ENCODE measurements at regions not wholly inside any gene's neighbourhood (a gene's known extent, or its start where the extent isn't known, plus 50 kb on each side); places are given as distances from the start of the nearest gene placed in this dataset.

GRCh38 chr2:228312172-228312571 lies 130.7 kb upstream of the SPHKAP start:
- intact Hi-C loops (cut with DNase I) = no loop called here
- no peaks in the 10 kb centered on the region for H3K4me1 ChIP-seq
- no peak for DNase-seq (ENCODE audit: extremely low spot score in 2 of 2)
- H3K9me3 ChIP-seq = no peaks in the 10 kb centered on the region
- no peak overlapping the region for H3K4me3 ChIP-seq
- no peaks in the 10 kb centered on the region for H3K27me3 ChIP-seq
- no peaks in the 10 kb centered on the region for H3K36me3 ChIP-seq
- no peak overlapping the region for H3K27ac ChIP-seq
- TF ChIP-seq POLR2AphosphoS5 (IDR thresholded peaks at IDR 0.05; ENCODE audit: insufficient read depth in 1 of 2, low read depth in 1 of 2) = no peak
- TF ChIP-seq CTCF (IDR thresholded peaks at IDR 0.05) = no peak
- TF ChIP-seq POLR2A (IDR thresholded peaks at IDR 0.05) = no peak

- Histone ChIP-seq H3K27ac (no peak overlapping the region), H3K4me1 (no peaks in the 10 kb centered on the region), H3K9me3 (no peaks in the 10 kb centered on the region), H3K27me3 (no peaks in the 10 kb centered on the region), H3K4me3 (no peak overlapping the region), H3K36me3 (no peaks in the 10 kb centered on the region)
- TF ChIP-seq POLR2AphosphoS5 (IDR thresholded peaks at IDR 0.05; ENCODE audit: insufficient read depth in 1 of 2, low read depth in 1 of 2) (no peak), CTCF (IDR thresholded peaks at IDR 0.05) (no peak), POLR2A (IDR thresholded peaks at IDR 0.05) (no peak)
- no peak for DNase-seq (ENCODE audit: extremely low spot score in 2 of 2)
- intact Hi-C loops (cut with DNase I) = no loop called here
These were observed 122.5 kb upstream of the SPHKAP start for GRCh38 chr2:228303960-228304359.

- no peaks in the 10 kb centered on the region for H3K27me3 ChIP-seq
- DNase-seq (ENCODE audit: extremely low spot score in 2 of 2) = no peak
- no peaks in the 10 kb centered on the region for H3K9me3 ChIP-seq
- H3K27ac ChIP-seq = no peak overlapping the region
- intact Hi-C loops (cut with DNase I) = no loop called here
- no peak overlapping the region for H3K4me3 ChIP-seq
- H3K4me1 ChIP-seq = no peaks in the 10 kb centered on the region
- TF ChIP-seq POLR2A (IDR thresholded peaks at IDR 0.05) (no peak), CTCF (IDR thresholded peaks at IDR 0.05) (no peak), POLR2AphosphoS5 (IDR thresholded peaks at IDR 0.05; ENCODE audit: insufficient read depth in 1 of 2, low read depth in 1 of 2) (no peak)
- H3K36me3 ChIP-seq = no peaks in the 10 kb centered on the region
These were observed 102.1 kb upstream of the SPHKAP start for GRCh38 chr2:228283491-228284171.

GRCh38 chr2:228282376-228282775 lies 100.9 kb upstream of the SPHKAP start:
- H3K36me3 ChIP-seq = no peaks in the 10 kb centered on the region
- intact Hi-C loops (cut with DNase I) = no loop called here
- H3K4me3 ChIP-seq = no peak overlapping the region
- H3K27me3 ChIP-seq = no peaks in the 10 kb centered on the region
- no peak for DNase-seq (ENCODE audit: extremely low spot score in 2 of 2)
- no peak overlapping the region for H3K27ac ChIP-seq
- H3K9me3 ChIP-seq = no peaks in the 10 kb centered on the region
- no peaks in the 10 kb centered on the region for H3K4me1 ChIP-seq
- no peak for TF ChIP-seq CTCF (IDR thresholded peaks at IDR 0.05)
- TF ChIP-seq POLR2AphosphoS5 (IDR thresholded peaks at IDR 0.05; ENCODE audit: insufficient read depth in 1 of 2, low read depth in 1 of 2) = no peak
- TF ChIP-seq POLR2A (IDR thresholded peaks at IDR 0.05) = no peak

GRCh38 chr2:228273159-228273558 lies 91.7 kb upstream of the SPHKAP start:
- Histone ChIP-seq H3K4me1 (no peaks in the 10 kb centered on the region), H3K36me3 (no peaks in the 10 kb centered on the region), H3K9me3 (no peaks in the 10 kb centered on the region), H3K27ac (no peak overlapping the region), H3K4me3 (no peak overlapping the region), H3K27me3 (no peaks in the 10 kb centered on the region)
- TF ChIP-seq CTCF (IDR thresholded peaks at IDR 0.05) = no peak
- TF ChIP-seq POLR2AphosphoS5 (IDR thresholded peaks at IDR 0.05; ENCODE audit: insufficient read depth in 1 of 2, low read depth in 1 of 2) = no peak
- TF ChIP-seq POLR2A (IDR thresholded peaks at IDR 0.05) = no peak
- DNase-seq (ENCODE audit: extremely low spot score in 2 of 2) = no peak
- intact Hi-C loops (cut with DNase I) = no loop called here

Data from vagina (tissue), 2 donors.